OCI-LY3 (cell line): ENCODE measurements at regions not wholly inside any gene's neighbourhood (a gene's known extent, or its start where the extent isn't known, plus 50 kb on each side); places are given as distances from the start of the nearest gene placed in this dataset.

Experiments used
- H2AFZ ChIP-seq: fragments of 200-600, 300-600 bp; shearing (Covaris generic); 2 replicates; pipeline ENCODE4 v1.6.0; 2014; ENCODE audit warnings: antibody characterized with exemption, low read depth, low read length
- H3K27ac ChIP-seq: fragments of 200-600, 300-600 bp; sonication (generic); 2 replicates; pipeline ENCODE4 v1.5.1; 2014; ENCODE audit warnings: mild to moderate bottlenecking, low read length, moderate library complexity, mixed read lengths
- H3K27me3 ChIP-seq: fragments of 200-600, 300-600 bp; sonication (generic); 2 replicates; pipeline ENCODE4 v1.6.1; 2014; ENCODE audit warnings: low read depth, low read length, mixed read lengths
- H3K36me3 ChIP-seq: fragments of 200-600, 300-600 bp; sonication (generic); replicated peaks from 2 replicates; pipeline ENCODE3; 2014; ENCODE audit warnings: low read depth, low read length, mixed read lengths
- H3K4me1 ChIP-seq: fragments of 300-600, 200-600 bp; sonication (generic); 2 replicates; pipeline ENCODE4 v1.6.1; 2014; ENCODE audit warnings: low read length, mixed read lengths
- H3K4me2 ChIP-seq: fragments of 200-600, 300-600 bp; sonication (generic); 2 replicates; pipeline ENCODE4 v1.6.1; 2014; ENCODE audit warnings: low read length, mixed read lengths
- H3K4me3 ChIP-seq: fragments of 300-600, 200-600 bp; sonication (generic); 2 replicates; pipeline ENCODE4 v1.5.1; 2014; ENCODE audit warnings: antibody characterized with exemption, mild to moderate bottlenecking, low read length, moderate library complexity
- H3K79me2 ChIP-seq: fragments of 300-600, 200-600 bp; shearing (Covaris generic); 2 replicates; pipeline ENCODE4 v1.6.1; 2014; ENCODE audit warnings: mild to moderate bottlenecking, low read length, mixed read lengths
- H3K9ac ChIP-seq: fragments of 300-600, 200-600 bp; shearing (Covaris generic); 2 replicates; pipeline ENCODE4 v1.6.0; 2014; ENCODE audit warnings: mild to moderate bottlenecking, low read length, moderate library complexity
- H3K9me3 ChIP-seq: fragments of 200-600, 300-600 bp; shearing (Covaris generic); 2 replicates; pipeline ENCODE4 v1.6.1; 2014; ENCODE audit warnings: low read length, mixed read lengths; ENCODE audit not compliant: insufficient read depth
- H4K20me1 ChIP-seq: fragments of 200-600, 300-600 bp; sonication (generic); 2 replicates; pipeline ENCODE4 v1.6.1; 2016; ENCODE audit warnings: low read length, mixed read lengths; ENCODE audit not compliant: insufficient read depth
- CTCF ChIP-seq: fragments of 200-600, 300-600 bp; sonication (generic); IDR thresholded peaks from 2 replicates; pipeline ENCODE4 v1.5.1; 2014; ENCODE audit warnings: antibody characterized with exemption, low read length, low read depth
- EZH2phosphoT487 ChIP-seq: fragments of 200-600 bp; shearing (Covaris generic); IDR thresholded peaks from 2 replicates; pipeline ENCODE4 v1.6.1; 2018; ENCODE audit warnings: antibody characterized with exemption, mixed run types, low read depth

GRCh38 chr5:125564317-125564975 is 818.0 kb upstream of the ZNF608 start:
- H3K4me1 ChIP-seq = no peaks in the 10 kb centered on the region
- no peaks in the 10 kb centered on the region for H3K9me3 ChIP-seq
- no peak overlapping the region for H3K27ac ChIP-seq
- no peaks in the 10 kb centered on the region for H3K27me3 ChIP-seq
- H3K4me2 ChIP-seq = no peak overlapping the region
- no peaks in the 10 kb centered on the region for H4K20me1 ChIP-seq
- no peak overlapping the region for H2AFZ ChIP-seq
- no peak overlapping the region for H3K4me3 ChIP-seq
- no peak for TF ChIP-seq CTCF
- TF ChIP-seq EZH2phosphoT487 = no peak
- H3K36me3 ChIP-seq = no peaks in the 10 kb centered on the region
- H3K79me2 ChIP-seq = no peaks in the 10 kb centered on the region
- no peak overlapping the region for H3K9ac ChIP-seq

DNA sequence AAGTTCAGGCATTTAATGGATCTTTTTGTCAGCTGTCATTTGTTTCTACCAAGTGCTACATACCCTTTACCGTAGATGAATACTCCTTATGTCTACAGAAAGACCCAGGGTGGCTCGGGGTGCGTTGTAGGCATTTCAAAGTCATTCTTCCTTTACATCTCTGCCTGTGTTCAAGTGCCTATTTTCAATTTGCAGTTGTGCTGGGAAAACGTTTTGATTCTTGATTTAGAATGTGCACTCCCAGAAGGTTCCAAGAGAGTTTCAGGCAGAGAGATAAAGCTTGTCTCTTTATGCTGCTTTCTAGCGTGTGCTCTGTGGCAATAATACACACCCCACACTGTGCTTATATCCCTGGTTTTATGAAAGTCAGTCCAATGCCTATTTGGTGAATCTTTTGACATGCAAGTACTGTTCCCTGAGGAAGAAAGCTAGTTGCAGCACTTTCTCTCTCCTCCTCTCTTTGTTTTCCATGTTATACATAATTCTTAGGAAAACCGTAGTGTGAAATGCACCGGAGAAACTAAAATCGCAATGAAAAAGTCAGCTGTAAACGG is 828.1 kb upstream of the ZNF608 start:
- Histone ChIP-seq H3K9ac (no peak overlapping the region), H3K4me1 (no peaks in the 10 kb centered on the region), H2AFZ (no peak overlapping the region), H3K9me3 (no peaks in the 10 kb centered on the region), H3K27me3 (no peaks in the 10 kb centered on the region), H3K79me2 (no peaks in the 10 kb centered on the region), H4K20me1 (no peaks in the 10 kb centered on the region), H3K27ac (no peak overlapping the region), H3K4me3 (no peak overlapping the region), H3K4me2 (no peak overlapping the region), H3K36me3 (no peaks in the 10 kb centered on the region)
- TF ChIP-seq EZH2phosphoT487 (no peak), CTCF (no peak)

DNA sequence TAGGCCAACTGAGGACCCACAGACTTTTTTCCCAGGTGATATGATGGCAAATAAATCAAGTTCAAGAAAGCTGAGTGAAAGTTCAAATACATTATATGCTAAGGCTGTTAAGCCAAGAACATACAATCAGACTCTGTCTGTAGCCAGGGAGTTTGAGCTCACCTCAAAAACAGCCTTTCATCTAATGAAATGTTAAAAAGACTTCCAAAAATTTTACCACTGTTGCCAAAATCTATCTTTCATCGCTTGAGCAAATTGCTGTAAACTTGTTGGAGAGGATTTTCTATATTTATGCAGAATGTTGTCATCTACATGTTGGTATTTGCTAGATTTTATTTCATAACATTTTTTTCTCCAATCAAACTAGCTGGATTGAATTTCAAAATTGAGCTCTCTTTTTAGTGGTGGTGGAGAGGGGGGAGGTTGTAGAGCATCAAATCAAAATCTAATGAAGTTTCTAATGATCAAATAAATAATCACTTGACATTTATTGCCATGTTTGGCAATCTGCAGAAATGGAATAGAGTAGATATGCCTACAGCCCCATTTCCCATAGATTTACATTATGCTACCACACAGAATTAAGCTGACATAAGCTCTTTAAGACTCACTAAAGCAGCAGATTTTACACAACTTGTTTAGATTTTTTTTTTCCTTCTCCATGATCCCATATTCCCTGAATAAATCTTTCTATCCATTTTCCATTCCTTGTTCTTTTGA is 828.9 kb upstream of the ZNF608 start:
- no peaks in the 10 kb centered on the region for H3K9me3 ChIP-seq
- no peaks in the 10 kb centered on the region for H3K79me2 ChIP-seq
- no peaks in the 10 kb centered on the region for H3K27me3 ChIP-seq
- H3K4me2 ChIP-seq = no peak overlapping the region
- no peak overlapping the region for H3K9ac ChIP-seq
- no peaks in the 10 kb centered on the region for H4K20me1 ChIP-seq
- no peak overlapping the region for H2AFZ ChIP-seq
- no peaks in the 10 kb centered on the region for H3K36me3 ChIP-seq
- H3K27ac ChIP-seq = no peak overlapping the region
- H3K4me1 ChIP-seq = no peaks in the 10 kb centered on the region
- TF ChIP-seq EZH2phosphoT487 = no peak
- no peak for TF ChIP-seq CTCF
- no peak overlapping the region for H3K4me3 ChIP-seq

DNA sequence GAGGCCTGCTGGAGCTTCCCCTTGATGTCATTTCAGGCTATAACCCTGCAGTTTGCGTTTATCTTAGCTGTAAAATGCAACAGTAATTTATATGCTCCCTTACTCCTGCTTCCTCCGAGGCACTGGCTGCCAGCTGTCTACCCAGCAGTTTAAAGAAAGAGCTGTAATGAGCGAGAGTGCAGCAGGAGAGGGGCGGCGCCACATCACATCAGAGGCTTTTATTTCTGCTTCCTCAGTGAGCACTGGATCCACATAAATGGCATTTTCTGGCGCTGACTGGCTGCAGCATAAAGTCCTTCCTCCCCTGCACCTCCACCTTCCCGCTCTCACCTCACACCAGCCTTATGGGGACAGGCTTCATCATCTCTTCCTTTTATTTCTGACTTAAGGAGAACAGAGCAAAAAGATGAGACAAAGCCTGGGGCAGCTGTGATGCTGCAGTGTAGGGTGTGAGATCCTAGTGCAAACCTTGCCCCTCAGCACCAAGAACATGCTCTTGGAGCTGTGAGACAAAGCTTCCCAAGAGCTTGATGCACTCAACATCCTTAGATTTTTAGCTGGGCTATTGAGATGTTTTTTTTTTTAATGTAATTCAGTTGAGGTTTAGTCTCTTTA is 829.6 kb upstream of the ZNF608 start:
- Histone ChIP-seq H3K9me3 (no peaks in the 10 kb centered on the region), H3K4me1 (no peaks in the 10 kb centered on the region), H3K4me2 (no peak overlapping the region), H3K4me3 (no peak overlapping the region), H3K36me3 (no peaks in the 10 kb centered on the region), H3K27ac (no peak overlapping the region), H3K9ac (no peak overlapping the region), H4K20me1 (no peaks in the 10 kb centered on the region), H3K79me2 (no peaks in the 10 kb centered on the region), H3K27me3 (no peaks in the 10 kb centered on the region), H2AFZ (no peak overlapping the region)
- TF ChIP-seq CTCF = no peak
- no peak for TF ChIP-seq EZH2phosphoT487
